RPMI7951 (cell line): ENCODE measurements at regions not wholly inside any gene's neighbourhood (a gene's known extent, or its start where the extent isn't known, plus 50 kb on each side); places are given as distances from the start of the nearest gene placed in this dataset.
"Not testable (repeated sequence)": the region's sequence is repeated elsewhere in the genome, so short reads cannot be mapped to it uniquely, and the experiment has no call there.

Source experiments
- DNase-seq: peaks from one replicate; pipeline ENCODE4 v3.0.0-alpha.2; 2012; ENCODE audit warnings: low read depth

DNA sequence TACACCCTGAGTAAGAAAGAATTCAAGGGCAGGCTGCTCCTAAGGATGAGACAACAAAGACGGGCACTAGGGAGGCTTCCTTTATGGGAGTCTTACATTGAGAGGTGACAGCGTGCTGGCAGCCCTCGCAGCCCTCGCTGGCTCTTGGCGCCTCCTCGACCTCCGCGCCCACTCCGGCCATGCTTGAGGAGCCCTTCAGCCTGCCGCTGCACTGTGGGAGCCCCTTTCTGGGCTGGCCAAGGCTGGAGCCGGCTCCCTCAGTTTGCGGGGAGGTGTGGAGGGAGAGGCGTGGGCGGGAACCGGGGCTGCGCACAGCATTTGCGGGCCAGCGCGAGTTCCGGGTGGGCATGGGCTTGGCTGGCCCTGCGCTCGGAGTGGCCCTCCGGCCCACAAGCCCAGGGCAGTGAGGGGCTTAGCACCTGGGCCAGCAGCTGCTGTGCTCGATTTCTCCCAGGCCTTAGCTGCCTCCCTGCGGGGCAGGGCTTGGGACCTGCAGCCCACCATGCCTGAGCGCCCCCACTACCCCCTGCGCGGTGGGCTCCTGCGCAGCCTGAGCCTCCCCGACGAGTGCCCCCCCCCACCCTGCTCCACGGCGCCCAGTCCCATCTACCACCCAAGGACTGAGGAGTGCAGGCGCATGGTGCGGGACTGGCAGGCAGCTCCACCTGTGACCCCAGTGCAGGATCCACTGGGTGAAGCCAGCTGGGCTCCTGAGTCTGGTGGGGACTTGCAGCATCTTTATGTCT lies 75.3 kb downstream of the BARX1 start:
- not testable (repeated sequence) for DNase-seq

DNA sequence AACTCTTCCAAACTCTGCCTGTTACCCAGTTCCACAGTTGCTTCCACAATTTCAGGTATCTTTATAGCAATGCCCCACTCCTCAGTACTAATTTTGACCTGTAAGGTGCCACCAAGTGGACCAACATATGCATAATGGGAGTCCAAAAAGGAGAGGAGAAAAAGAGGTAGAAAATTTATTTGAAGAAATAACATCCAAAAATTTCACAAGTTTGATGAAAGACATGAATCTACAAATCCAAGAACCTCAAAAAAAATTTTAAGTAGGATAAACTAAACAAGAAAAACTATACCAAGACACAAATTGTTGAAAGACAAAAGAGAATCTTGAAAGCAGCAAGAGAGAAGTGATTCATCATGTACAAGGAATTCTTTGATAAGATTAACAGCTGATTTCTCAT lies 79.8 kb downstream of the BARX1 start:
- no peak for DNase-seq

DNA sequence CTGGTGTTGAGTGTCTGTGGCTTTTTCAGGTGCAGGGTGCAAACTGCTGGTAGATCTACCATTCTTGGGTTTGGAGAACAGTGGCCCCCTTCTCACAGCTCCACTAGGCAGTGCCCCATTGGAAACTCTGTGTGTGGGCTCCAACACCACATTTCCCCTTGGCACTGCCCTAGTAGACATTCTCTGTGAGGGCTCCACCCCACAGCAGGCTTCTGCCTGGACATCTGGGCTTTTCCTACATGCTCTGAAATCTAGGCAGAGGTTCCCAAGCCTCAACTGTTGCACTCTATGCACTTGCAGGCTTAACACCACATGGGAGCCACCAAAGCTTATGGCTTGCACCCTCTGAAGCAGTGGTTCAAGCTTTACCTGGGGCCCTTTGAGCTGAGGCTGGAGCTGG lies 80.9 kb downstream of the BARX1 start:
- no peak for DNase-seq

DNA sequence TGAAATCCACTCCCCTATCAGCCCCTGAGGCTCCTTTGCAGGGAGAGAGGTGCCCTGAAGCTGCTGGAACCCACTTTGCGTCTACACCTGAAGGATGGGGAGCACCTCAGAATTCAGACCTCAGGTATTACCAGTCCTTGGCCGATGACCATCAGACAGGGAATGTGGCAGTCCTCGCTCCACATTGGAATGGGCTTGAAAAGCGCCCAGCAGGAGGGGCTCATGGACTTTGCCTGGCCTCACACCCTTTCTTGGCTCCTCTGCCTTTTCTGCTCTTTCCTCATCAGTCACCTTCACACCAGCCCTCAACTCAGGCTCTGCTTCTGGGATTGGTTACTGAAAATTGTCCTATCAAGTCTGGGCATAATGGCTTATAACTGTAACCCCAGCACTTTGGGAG lies 83.9 kb downstream of the BARX1 start:
- DNase-seq = no peak

DNA sequence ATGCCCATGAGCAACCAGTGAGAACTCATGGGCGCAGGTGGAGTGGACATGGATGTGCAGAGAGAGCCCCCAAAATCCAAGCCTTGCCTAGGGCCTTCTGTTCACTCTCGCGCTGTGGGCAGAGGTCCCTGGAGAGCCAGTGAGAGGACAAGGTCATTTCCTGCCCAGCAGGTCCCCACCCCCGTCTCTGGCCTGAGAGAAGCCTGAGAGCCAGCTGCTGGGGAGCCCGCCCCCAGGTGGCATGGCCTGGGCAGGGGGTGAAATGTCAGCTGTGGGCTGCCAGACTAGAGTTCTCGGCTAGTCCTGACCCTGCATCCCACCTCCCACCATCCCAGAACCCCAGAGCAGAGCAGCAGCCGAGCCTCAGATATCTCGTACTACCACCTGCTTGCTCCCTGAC lies 85.3 kb downstream of the BARX1 start:
- no peak for DNase-seq

DNA sequence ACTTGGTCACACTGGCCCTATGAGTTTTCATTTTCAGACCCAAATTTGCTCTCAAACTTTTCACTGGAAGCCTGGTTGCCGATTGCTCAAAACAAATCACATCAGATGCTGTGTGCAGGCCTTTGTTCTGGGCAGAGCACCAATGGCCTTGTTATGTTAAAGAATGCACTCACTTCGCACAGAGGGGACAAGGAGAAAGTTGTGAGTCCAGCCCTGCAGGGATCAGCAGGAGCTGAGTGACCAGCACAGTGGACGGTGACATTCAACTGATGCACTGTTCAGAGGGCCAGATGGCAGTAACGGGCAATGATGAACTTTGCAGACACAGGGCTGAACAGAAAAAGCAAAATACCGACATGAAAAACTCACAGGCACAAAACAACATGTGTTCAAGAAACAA lies 86.1 kb downstream of the BARX1 start:
- no peak for DNase-seq

DNA sequence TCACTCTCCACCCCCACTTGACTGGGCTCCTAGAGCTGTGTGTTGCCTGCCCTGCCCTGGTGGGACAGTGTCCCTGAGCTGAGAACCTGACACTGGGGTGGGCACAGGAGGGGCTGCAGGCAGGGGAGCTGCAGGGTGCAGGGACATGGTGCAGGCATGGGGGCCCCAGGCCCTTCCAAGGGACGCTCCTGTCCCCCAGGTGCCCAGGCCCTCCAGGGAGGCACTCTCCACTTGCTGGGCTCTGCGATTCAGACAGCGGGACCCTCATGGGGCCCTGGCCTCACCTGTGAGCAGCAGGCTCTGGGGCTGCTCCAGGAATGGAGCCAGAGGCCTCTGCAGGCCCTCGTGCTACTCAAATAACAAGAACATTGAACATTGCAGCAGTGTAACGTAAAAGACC lies 89.4 kb downstream of the BARX1 start:
- DNase-seq = no peak

DNA sequence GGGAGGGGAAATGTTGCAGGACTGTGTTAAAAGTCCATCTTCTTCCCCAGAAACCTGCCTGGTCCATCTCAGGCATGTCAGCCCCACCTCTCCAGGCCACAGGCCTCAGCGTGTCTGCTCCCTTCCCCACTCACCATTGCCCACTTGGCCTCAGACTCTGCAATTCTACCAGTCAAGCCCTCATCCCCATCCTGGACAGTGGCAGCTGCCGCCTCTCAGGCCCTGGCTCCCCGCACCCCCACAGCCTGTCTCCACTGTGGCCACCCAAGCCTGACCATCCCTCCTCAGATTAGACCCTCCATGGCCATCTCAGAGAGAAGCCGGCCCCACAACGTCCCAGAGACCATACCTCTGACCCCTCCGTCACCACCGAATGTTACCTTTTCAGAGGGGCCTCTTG lies 89.9 kb downstream of the BARX1 start:
- no peak for DNase-seq

DNA sequence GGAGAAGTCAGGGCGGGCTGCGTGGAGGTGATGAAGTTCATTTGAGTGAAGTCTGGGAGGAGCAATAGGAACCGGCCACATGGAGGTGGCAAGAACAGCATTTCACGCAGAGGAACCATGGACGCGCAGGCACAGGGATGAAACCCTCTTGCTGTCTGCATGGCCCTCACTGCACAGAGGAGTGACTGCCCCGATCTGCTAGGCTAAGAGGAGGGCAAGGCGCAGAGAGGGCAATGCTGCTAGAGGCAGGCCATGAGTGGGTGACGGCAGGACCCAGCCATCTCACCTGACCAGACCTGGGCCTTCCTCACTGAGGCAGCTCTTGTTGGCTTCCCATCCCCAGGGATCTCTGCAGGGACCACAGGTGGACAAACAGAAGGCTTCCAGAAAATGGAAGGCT lies 90.3 kb downstream of the BARX1 start:
- DNase-seq = no peak

DNA sequence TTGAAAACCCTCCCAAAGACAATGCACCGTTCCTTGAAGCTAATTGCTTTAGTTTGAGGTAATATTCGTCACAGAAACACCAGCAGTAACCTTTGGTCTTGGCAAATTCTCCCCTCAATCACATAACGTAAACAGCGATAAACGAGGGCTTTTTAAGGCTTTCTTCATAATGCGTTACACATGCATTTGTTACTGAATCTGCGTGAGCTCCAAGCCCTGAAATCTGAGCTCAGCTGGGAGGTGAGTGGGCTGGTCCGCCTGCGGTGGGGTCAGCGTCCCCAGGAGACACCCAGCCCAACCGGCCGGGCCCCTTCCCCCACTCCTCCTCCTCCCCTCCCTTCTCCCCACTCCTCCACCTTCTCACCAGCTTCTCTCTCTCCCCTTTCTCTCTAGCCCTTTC lies 91.1 kb downstream of the BARX1 start:
- no peak for DNase-seq

DNA sequence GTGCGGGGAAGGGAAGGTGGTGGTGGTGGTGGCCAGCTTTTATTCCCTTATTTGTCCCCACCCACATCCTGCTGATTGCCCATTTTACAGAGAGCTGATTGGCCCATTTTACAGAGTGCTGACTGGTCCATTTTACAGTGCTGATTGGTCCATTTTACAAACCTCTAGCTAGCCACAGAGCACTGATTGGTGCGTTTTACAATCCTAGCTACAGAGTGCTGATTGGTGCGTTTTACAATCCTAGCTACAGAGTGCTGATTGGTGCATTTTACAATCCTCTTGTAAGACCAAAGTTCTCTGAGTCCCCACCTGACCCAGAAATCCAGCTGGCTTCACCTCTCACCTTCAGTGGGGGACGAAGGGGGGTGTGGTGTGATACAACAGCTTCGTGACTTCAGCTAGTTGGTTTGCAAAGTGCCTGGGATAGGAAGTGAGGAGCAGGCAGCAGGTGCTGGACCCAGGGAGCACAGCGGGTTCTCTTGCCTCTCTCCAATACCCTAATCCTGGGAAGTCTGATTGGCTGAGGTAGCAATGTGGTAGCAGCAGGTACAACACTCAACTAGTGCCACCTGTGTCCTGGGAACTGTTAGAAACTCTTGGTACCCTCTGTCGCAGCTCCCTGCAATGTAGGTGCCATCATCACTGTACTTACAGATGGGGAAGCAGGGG lies 92.1 kb downstream of the BARX1 start:
- no peak for DNase-seq

DNA sequence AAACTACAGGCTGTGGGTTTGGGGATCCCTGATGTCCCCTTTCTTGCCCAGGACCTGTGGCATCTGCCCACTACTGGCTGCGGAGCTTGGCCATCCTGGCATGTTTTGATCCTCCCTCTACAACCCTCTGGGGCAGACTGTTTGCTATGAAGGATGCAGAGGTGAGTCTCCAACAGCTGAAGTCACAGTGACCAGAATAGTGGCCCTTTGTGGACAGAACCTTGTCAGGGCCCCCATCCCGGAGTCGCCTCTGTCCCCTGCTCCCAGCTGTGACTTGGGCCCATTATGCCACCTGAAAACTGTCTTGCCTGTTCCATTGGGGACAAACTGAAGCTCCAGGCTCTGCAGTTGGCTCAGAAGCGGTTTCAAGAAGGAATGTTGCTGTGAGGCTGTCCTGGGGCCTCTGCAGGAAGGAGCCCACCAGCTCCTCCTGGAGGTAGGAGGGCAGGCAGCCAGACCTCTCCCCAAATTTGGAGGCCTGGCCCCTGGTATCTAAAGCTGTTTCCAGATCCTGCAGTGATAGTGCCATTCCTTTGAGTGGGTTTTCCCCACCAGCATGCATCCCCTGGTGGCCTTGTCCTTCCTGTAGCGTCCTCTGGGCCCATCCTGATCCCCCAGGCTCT lies 93.3 kb downstream of the BARX1 start:
- DNase-seq = no peak

DNA sequence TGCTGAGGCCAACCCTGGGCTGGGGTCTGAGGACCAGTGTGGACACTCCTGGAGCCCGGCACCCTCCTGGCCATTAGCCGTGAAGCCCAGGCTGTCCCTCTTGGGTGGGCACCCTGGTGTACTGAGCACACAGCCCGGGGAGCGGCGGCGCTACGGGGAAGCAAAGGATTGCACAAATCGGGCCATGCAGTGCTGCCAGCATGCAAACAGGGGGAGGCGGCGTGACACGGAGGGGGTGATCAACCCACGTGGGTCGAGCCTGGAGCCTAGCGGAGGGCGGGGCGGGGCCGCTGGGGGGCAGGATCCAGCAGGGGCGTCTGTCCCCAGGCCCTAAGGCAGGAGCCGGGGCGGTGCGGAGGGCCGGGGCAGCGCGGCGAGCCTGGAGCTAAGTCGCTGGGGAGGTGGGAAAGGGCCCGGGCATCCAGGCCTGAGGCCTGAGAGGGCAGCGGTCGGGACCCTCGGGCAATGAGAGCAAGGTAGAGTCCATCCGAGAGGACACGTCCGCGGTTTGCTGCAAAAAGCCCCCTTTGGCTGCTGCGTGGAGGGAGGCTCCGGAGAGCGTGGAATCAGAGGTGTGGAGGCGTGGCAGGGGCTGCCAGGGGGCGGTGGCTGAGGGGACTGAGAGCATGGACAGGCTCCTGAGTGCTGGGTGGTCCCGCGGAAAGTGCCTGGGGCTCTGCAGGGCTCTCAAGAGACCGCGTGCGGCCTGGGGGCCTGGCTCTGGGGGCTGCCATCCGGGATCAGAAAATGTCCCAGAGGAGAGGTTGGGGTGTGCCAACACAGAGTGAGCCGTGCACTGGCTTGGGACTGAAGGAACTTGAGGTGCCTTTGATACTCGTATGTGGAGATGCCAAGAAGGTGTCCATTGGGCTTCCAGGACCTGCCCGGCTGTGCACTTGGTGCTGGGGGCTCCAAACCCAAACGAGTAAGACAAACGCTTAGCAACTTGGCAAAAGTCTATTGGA lies 94.2 kb downstream of the BARX1 start:
- DNase-seq = no peak

DNA sequence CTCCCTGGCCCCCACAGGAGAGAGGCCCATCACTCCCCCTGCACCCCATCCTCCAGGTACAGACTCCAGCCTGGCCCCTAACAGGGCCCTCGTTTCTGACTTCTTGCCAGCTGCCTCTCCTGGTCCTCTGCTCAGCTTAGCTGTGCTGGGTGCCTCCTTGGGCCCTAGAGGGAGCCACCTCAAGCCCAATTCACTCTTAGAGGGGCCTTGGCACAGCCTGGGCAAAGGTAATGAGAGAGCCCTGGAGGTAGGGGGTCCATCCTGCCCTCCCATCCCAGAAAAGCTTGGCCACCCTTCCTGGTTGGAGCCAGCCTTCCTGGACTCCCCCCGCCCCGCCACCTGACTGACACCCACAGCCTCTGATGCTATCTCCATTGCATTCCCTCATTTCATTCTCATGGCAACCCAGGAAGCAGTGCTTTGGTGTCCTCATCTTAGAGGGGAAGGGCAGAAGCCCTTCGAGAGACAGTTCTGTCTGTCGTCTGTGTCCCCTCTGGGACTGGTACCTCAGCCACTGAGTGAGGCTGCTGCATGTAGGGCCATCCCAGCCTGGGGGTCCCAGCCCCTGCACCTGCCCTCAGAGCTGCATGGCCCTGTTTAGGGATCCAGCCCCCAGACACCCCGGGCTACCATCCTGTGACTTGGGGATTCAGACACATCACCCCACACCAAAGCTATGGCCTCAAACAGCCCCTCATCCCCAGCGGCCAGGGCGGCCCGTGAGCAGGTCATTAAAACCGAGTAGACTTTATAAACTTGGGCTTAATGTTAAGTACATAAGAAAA lies 95.5 kb downstream of the BARX1 start:
- no peak for DNase-seq

DNA sequence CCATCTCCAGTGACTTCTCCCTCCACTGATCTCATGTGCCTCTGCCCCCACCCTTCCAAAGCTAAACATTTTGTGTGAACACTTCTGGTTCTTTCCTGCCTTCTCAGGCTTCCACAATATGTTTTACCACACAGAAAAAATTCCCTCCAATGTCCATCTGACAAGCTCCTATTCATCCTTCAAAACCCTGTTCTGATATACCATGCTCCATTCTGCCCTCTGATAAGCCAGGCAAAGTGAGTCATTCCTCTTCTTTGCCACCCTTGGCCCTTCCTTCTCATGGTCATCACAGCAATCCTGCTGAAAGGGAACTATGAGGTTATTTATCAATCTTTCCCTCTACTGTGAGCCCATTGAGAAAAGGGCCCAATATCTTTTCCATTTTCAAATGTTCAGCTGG lies 97.6 kb downstream of the BARX1 start:
- no peak for DNase-seq

DNA sequence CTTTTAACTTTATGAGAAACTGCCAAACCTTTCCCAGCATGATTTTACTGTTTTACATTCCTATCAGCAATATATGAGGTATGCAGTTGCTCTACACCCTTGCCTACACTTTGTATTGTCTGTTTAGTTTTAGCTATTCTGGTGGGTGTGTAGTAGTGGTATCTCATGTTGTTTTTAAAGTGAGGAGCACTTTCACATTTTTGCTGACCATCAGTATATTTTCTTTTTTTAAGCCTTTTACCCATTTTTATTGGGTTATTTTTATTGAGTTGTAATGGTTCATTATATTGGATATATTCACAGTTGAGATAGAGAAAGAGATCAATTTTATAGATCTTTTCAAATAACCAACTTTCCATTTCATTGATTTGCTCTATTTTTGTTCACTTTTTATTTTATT lies 102.4 kb downstream of the BARX1 start:
- DNase-seq = no peak

DNA sequence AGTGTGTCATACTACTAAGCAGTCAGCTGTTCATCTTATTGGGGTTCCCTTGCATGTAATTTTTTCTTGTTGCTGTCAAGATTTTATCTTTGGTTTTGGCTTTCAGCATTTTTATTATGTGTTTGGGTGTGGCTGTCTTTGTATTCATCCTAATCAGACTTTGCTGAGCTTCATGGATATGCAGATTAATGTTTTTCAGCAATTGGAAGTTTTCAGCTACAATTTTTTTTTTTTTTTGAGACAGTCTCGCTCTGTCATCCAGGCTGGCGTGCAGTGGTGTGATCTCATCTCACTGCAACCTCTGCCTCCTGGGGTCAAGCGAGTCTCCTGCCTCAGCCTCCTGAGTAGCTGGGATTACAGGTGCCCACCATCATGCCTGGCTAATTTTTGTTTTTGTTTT lies 108.8 kb downstream of the BARX1 start:
- no peak for DNase-seq

DNA sequence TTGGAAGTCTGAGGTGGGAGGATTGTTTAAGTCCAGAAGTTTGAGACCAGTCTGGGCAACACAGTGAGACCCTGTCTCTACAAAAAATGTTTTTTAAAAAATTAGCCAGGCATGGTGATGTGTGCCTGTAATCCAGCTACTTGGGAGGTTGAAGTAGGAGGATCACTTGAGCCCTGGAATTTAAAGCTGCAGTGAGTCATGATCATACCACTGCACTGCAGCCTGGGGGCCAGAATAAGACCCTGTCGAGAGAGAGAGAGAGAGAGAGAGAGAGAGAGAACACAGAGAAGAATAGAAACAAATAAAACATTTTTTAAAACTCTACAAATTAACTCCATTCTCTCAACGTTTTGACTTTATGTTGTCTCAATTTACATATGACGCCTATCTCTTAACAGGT lies 111.8 kb downstream of the BARX1 start:
- no peak for DNase-seq

DNA sequence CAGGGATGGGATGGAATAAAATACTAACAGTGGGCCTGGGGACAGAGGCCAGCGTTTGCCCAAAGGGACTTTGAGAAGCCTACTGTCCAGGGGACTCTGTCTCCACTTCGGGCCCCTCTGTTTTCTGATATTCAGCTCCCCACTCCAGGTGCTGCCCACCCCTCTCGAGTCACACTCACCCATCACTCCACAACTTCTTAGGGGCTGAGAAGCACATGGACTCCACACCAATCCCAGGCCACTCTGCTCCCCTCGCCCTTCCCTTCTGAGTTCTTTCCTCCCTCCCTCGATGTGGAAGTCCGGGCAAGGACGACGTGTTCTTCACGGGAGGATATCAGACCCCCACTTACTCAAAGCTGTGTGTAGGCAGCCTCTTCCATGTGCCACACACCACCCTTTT lies 124.5 kb downstream of the BARX1 start:
- no peak for DNase-seq

DNA sequence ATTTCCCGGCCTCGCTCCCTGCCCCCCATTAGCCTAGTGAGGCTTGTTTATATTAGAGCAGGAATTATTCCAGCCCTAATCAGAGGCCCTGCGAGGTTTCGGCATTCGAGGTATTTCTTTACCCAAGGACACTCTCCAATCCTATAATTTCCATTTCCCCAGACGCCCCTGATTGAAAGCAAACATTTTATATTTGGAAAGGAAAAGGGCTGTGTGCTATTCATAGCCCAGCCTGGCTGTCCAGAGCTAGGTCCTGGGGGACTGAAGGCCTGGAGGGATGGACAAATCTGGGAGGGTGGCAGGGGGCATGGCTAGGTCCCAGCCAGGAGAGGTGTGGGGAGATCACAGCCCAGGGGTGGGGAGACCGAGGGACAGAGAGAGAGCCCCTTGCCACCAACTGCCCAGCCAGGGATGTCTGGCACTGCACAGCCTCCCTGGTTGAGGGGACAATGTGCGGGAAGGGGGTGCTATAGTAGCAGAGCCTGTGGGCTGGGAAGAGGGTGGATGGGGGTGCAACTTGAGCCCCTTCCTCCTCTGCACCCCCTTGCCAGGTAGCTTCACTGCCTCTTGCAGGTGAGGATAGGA lies 125.1 kb downstream of the BARX1 start:
- no peak for DNase-seq
